GM12874 (cell line): ENCODE measurements at regions not wholly inside any gene's neighbourhood (a gene's known extent, or its start where the extent isn't known, plus 50 kb on each side); places are given as distances from the start of the nearest gene placed in this dataset.

Experiments
- CTCF ChIP-seq: IDR thresholded peaks from 2 replicates; pipeline ENCODE4 v1.5.1; 2011; ENCODE audit warnings: low read depth, mild to moderate bottlenecking, control low read depth, low read length, moderate library complexity; ENCODE audit not compliant: insufficient read depth

- no peak for TF ChIP-seq CTCF
Measured at GRCh38 chr22:47369020-47369419, 606.6 kb downstream of the TBC1D22A start.

GRCh38 chr22:47367993-47368945, 605.8 kb downstream of the TBC1D22A start:
- no peak for TF ChIP-seq CTCF

- TF ChIP-seq CTCF = no peak
Measured at GRCh38 chr22:47367107-47367690, 604.7 kb downstream of the TBC1D22A start.

GRCh38 chr22:47366026-47366767, 603.7 kb downstream of the TBC1D22A start:
- no peak for TF ChIP-seq CTCF

GRCh38 chr22:47361247-47361646, 598.8 kb downstream of the TBC1D22A start:
- TF ChIP-seq CTCF = no peak

- TF ChIP-seq CTCF = no peak
Measured at GRCh38 chr22:47357493-47357892, 595.0 kb downstream of the TBC1D22A start.

GRCh38 chr22:47357086-47357485, 594.6 kb downstream of the TBC1D22A start:
- TF ChIP-seq CTCF = no peak
